Endothelial cell of umbilical vein (primary cell): ENCODE measurements at regions not wholly inside any gene's neighbourhood (a gene's known extent, or its start where the extent isn't known, plus 50 kb on each side); places are given as distances from the start of the nearest gene placed in this dataset.

Experiments used
- BruUV-seq: library from RNA; stranded (reverse); fragments of 400-500 nt; replicated peaks from 2 replicates; lab custom pipeline; 2021; lab: Mats Ljungman, UMichigan
- CTCF ChIA-PET: fragments of 300-600, 350-600 bp; sonication (Branson Sonifier 250); formaldehyde crosslinking; loops from one replicate; lab custom pipeline; 2021; ENCODE audit warnings: antibody characterized with exemption, inconsistent platforms; lab: Charles Lee
- POLR2A ChIA-PET: fragments of 300-600, 350-600 bp; sonication (Branson Sonifier 250); formaldehyde crosslinking; loops from one replicate; lab custom pipeline; 2021; ENCODE audit warnings: antibody characterized with exemption, inconsistent platforms; lab: Charles Lee
- DNase-seq: peaks from one replicate; pipeline ENCODE4 v3.0.0-alpha.2; 2011; ENCODE audit warnings: low read depth, low spot score
- FAIRE-seq: peaks from 2 replicates; lab custom pipeline; 2011; peaks lifted over from hg19 to GRCh38; lab: Jason Lieb, UNC
- H2AFZ ChIP-seq: 2 replicates; pipeline ENCODE4 v1.6.0; 2012; ENCODE audit warnings: low read depth, low read length, control low read depth, inconsistent platforms
- H3K27ac ChIP-seq: 2 replicates; pipeline ENCODE4 v1.5.1; 2011; ENCODE audit warnings: low read depth, mild to moderate bottlenecking, control low read depth, low read length, moderate library complexity; ENCODE audit not compliant: insufficient read depth
- H3K27me3 ChIP-seq, 2 experiments: 2 replicates each; pipeline versions ENCODE4 v1.6.0 to v1.6.1; 2011; ENCODE audit warnings: low read length in 2 of 2, mixed read lengths in 1 of 2; ENCODE audit not compliant: control insufficient read depth in 2 of 2, insufficient read depth in 2 of 2
- H3K36me3 ChIP-seq, 2 experiments: 2 replicates in 1 of 2; 3 replicates in 1 of 2; pipeline ENCODE4 v1.5.1; 2011; ENCODE audit warnings: low read length in 2 of 2, mild to moderate bottlenecking in 1 of 2, moderate library complexity in 1 of 2; ENCODE audit not compliant: control insufficient read depth in 2 of 2, insufficient read depth in 2 of 2; ENCODE audit errors: extremely low read depth in 1 of 2
- H3K4me1 ChIP-seq: 3 replicates; pipeline ENCODE4 v1.5.1; 2011; ENCODE audit warnings: mild to moderate bottlenecking, low read length; ENCODE audit not compliant: control insufficient read depth, insufficient read depth; ENCODE audit errors: extremely low read depth
- H3K4me2 ChIP-seq: 2 replicates; pipeline ENCODE4 v1.6.1; 2011; ENCODE audit warnings: low read length, control low read depth, mixed read lengths; ENCODE audit not compliant: insufficient read depth
- H3K4me3 ChIP-seq, 3 experiments: fragments of 200-600 bp in 1 of 3; sonication (generic), shearing (Covaris generic) in 1 of 3; replicated peaks in 1 of 3; 2 replicates each; pipeline ENCODE4 v1.5.1; 2011 to 2016; ENCODE audit warnings: control low read depth in 3 of 3, low read length in 3 of 3, mild to moderate bottlenecking in 2 of 3, inconsistent platforms in 1 of 3, low read depth in 1 of 3, moderate library complexity in 1 of 3; ENCODE audit not compliant: insufficient read depth in 1 of 3
- H3K79me2 ChIP-seq: 2 replicates; pipeline ENCODE4 v1.6.0; 2012; ENCODE audit warnings: low read length, inconsistent platforms; ENCODE audit not compliant: control insufficient read depth, insufficient read depth
- H3K9ac ChIP-seq: replicated peaks from 2 replicates; pipeline ENCODE3; 2011; ENCODE audit warnings: low read length, control low read depth; ENCODE audit not compliant: insufficient read depth; ENCODE audit errors: extremely low read depth
- H3K9me1 ChIP-seq: replicated peaks from 3 replicates; pipeline ENCODE4 v1.6.0; 2011; ENCODE audit warnings: mild to moderate bottlenecking, low read length; ENCODE audit not compliant: control insufficient read depth, insufficient read depth; ENCODE audit errors: extremely low read depth
- H3K9me3 ChIP-seq: replicated peaks from 2 replicates; pipeline ENCODE4 v1.5.1; 2012; ENCODE audit warnings: low read length, inconsistent platforms; ENCODE audit not compliant: control insufficient read depth, insufficient read depth
- H4K20me1 ChIP-seq: replicated peaks from 2 replicates; pipeline ENCODE3; 2011; ENCODE audit warnings: mild to moderate bottlenecking, low read length; ENCODE audit not compliant: control insufficient read depth, insufficient read depth; ENCODE audit errors: extremely low read depth
- EZH2 ChIP-seq: IDR thresholded peaks from 2 replicates; pipeline ENCODE4 v1.6.1; 2012; ENCODE audit warnings: borderline replicate concordance, low read depth, mild to moderate bottlenecking, moderate library complexity, low read length, inconsistent platforms; ENCODE audit not compliant: severe bottlenecking
- FOS ChIP-seq: IDR thresholded peaks from 2 replicates; pipeline ENCODE4 v1.6.1; 2011; ENCODE audit warnings: mild to moderate bottlenecking, low read length, moderate library complexity, borderline replicate concordance; ENCODE audit not compliant: insufficient read depth
- GATA2 ChIP-seq: IDR thresholded peaks from 2 replicates; pipeline ENCODE4 v1.7.0; 2011; ENCODE audit warnings: low read depth, mild to moderate bottlenecking, moderate library complexity, mixed read lengths, low read length; ENCODE audit not compliant: insufficient read length, insufficient read depth
- JUN ChIP-seq: IDR thresholded peaks from 2 replicates; pipeline ENCODE4 v1.6.1; 2011; ENCODE audit warnings: borderline replicate concordance, low read depth; ENCODE audit not compliant: insufficient read length, insufficient read depth
- MYC ChIP-seq: IDR thresholded peaks from one replicate; pipeline ENCODE4 v1.6.1; 2011; ENCODE audit warnings: mild to moderate bottlenecking, low read depth, low read length
- POLR2A ChIP-seq: IDR thresholded peaks from 2 replicates; pipeline ENCODE4 v1.6.1; 2012; ENCODE audit warnings: low read depth, mild to moderate bottlenecking, control low read depth, low read length
- POLR2AphosphoS5 ChIP-seq: IDR thresholded peaks from 2 replicates; pipeline ENCODE4 v1.6.1; 2012; ENCODE audit warnings: low read depth, mild to moderate bottlenecking, control low read depth, low read length, moderate library complexity; ENCODE audit not compliant: insufficient read depth
- dilution Hi-C: fragments of 300-500 bp; cut with MboI; formaldehyde crosslinking; loops from one replicate; pipeline ENCODE4 v1.15.0; 2019; ENCODE audit warnings: low sequenced_read_pairs; ENCODE audit not compliant: extremely low pct_ligation_motif_present
- intact Hi-C: fragments of 100-400 bp; cut with micrococcal nuclease; formaldehyde crosslinking; loops from one replicate; pipeline ENCODE4 v1.10.0; 2022
- TF ChIP-seq, protein P1 (sequence below), 2 donors: IDR thresholded peaks; 1 replicate in 1 of 2; 2 replicates in 1 of 2; pipeline ENCODE4 v1.5.1; 2011; ENCODE audit warnings: low read length in 2 of 2, mild to moderate bottlenecking in 2 of 2, moderate library complexity in 2 of 2, control low read depth in 1 of 2, inconsistent platforms in 1 of 2, low read depth in 1 of 2; ENCODE audit not compliant: insufficient read depth in 1 of 2; ENCODE audit errors: extremely low read depth in 1 of 2
- TF ChIP-seq, protein P2 (sequence below): IDR thresholded peaks from 2 replicates; pipeline ENCODE4 v1.6.1; 2011; ENCODE audit not compliant: insufficient read depth, insufficient read length

DNA sequence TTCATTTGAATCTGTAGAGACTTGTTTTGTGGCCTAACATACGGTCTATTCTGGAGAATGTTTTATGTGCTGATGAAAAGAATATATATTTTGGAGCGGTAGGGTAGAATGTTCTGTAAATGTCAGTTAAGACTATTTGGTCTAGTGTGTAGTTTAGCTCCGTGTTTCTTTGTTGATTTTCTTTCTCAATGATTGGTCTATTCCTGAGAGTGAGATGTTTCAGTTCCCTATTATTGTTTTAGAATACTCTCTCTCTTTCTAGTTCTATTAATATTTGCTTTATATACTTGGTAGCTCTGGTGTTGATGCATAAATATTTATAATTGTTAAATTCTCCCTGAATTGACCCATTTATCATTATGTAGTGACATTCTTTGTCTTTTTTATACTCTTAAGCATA, 236.5 kb downstream of the GLUD2 start:
- intact Hi-C loops = no loop called here
- DNase-seq (no peak), FAIRE-seq (no peak)
- H3K9me1 ChIP-seq = no peaks in the 10 kb centered on the region
- no peak overlapping the region for H2AFZ ChIP-seq
- H3K27me3 ChIP-seq = no peaks in the 10 kb centered on the region
- H3K79me2 ChIP-seq = no peaks in the 10 kb centered on the region
- dilution Hi-C loops = no loop called here
- no peak overlapping the region for H3K4me3 ChIP-seq
- H3K4me1 ChIP-seq = no peaks in the 10 kb centered on the region
- H3K9ac ChIP-seq = no peak overlapping the region
- CTCF ChIA-PET = no interaction called here
- POLR2A ChIA-PET = no interaction called here
- no peaks in the 10 kb centered on the region for H3K36me3 ChIP-seq
- no peak overlapping the region for H3K4me2 ChIP-seq
- no peaks in the 10 kb centered on the region for H3K9me3 ChIP-seq
- H3K27ac ChIP-seq = no peak overlapping the region
- H4K20me1 ChIP-seq = no peaks in the 10 kb centered on the region
- BruUV-seq = no TSS peak
- TF ChIP-seq, protein P1, sequence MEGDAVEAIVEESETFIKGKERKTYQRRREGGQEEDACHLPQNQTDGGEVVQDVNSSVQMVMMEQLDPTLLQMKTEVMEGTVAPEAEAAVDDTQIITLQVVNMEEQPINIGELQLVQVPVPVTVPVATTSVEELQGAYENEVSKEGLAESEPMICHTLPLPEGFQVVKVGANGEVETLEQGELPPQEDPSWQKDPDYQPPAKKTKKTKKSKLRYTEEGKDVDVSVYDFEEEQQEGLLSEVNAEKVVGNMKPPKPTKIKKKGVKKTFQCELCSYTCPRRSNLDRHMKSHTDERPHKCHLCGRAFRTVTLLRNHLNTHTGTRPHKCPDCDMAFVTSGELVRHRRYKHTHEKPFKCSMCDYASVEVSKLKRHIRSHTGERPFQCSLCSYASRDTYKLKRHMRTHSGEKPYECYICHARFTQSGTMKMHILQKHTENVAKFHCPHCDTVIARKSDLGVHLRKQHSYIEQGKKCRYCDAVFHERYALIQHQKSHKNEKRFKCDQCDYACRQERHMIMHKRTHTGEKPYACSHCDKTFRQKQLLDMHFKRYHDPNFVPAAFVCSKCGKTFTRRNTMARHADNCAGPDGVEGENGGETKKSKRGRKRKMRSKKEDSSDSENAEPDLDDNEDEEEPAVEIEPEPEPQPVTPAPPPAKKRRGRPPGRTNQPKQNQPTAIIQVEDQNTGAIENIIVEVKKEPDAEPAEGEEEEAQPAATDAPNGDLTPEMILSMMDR (IDR thresholded peaks at IDR 0.05; ENCODE audit: extremely low read depth in 1 of 2, insufficient read depth in 1 of 2, low read depth in 1 of 2, low read length in 2 of 2) = no peak
- TF ChIP-seq MYC = no peak
- no peak for TF ChIP-seq FOS
- TF ChIP-seq POLR2AphosphoS5 = no peak
- no peak for TF ChIP-seq POLR2A
- no peak for TF ChIP-seq EZH2
- TF ChIP-seq, protein P2, sequence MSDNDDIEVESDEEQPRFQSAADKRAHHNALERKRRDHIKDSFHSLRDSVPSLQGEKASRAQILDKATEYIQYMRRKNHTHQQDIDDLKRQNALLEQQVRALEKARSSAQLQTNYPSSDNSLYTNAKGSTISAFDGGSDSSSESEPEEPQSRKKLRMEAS = no peak
- no peak for TF ChIP-seq GATA2
- no peak for TF ChIP-seq JUN
